NCI-H345 treated with DMSO at 0.1 percent for 48 hours (cell line): ENCODE measurements at regions not wholly inside any gene's neighbourhood (a gene's known extent, or its start where the extent isn't known, plus 50 kb on each side); places are given as distances from the start of the nearest gene placed in this dataset.
"Not testable (repeated sequence)": the region's sequence is repeated elsewhere in the genome, so short reads cannot be mapped to it uniquely, and the experiment has no call there.

Source experiments
- DNase-seq: peaks from one replicate; lab custom pipeline; 2025; ENCODE audit not compliant: unreplicated experiment; lab: John Stamatoyannopoulos, UW

- no peak for DNase-seq
These were observed 99.0 kb upstream of the CDYL start for GRCh38 chr6:4677011-4677750.

DNA sequence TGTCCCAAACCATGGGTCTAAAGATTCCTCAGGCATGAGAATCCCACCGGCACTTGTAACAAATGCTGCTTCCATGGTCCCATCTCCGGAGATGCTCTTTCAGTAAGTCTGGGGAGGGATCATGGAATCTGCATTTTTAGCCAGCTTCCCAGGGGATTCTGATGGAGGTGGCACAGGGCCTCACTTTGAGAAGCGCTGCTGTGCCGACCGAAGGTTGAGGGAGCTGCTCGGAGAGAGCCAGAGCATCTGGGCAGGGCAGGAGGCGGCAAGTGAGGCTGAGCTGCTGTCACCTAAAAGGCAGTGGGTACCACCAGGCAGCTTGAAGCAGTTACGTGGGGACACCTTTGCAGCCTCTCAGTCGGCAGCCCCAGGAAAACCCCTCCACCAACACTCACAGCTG lies 100.2 kb upstream of the CDYL start:
- no peak for DNase-seq

DNA sequence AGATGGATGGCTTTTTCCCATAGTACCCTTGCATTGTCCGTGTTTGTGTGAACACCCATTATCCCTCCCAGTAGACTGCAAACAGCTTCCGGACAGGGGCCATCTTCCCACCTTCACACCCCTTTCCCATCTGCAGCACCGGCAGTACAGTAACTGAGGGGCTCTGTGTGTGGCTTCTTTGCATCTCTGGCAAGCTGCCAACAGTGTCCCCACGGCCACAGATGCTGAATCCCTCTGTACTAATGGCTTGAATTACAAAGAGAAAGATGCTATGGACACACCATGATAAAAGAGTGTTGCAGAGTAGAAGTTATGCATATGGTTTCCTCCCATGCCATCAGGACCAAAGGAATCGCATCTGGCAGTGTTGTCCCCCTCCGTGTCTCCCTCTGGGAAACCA lies 101.1 kb upstream of the CDYL start:
- no peak for DNase-seq

GRCh38 chr6:4673861-4674260 lies 102.3 kb upstream of the CDYL start:
- no peak for DNase-seq

DNA sequence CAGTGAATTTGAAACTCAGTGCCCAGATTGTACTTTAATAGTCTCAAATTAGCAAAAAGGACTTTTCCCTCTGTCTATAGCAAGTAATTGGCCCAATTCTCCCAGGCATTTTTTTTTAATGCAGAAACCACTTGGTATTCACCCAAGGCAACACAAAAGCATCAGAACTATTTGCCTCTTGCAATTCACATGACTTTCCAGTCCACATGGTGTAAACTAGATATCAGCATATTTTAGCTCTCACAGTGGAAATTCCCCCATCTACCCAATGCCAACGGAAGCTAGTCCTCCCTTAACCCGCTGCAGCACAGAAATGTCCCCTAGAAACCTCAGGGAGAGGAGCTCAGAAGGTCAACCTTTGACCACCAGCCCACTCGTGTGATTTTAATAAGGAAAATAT lies 103.4 kb upstream of the CDYL start:
- DNase-seq = no peak

- DNase-seq = no peak
These were observed 104.6 kb upstream of the CDYL start for GRCh38 chr6:4671587-4672115.

GRCh38 chr6:4670824-4671409 lies 105.3 kb upstream of the CDYL start:
- no peak for DNase-seq

DNA sequence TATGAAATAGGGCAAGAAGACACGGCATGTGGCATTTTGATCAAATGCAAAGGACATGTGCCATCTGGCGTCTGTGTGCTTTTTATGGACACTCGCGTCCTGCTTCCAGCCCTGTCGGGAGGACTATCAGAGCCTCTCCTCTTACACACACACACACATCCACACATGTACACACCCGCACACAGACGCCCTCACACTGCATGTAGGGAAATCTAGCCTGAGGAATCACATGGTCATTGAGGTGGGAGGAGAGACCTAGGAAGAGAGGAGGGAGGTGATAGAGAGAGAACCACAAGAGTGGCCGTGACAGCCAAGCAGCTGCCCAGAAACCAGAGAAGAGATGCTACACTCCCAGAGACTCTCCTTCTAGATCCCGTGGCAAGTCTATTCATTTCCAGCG lies 105.9 kb upstream of the CDYL start:
- no peak for DNase-seq

DNA sequence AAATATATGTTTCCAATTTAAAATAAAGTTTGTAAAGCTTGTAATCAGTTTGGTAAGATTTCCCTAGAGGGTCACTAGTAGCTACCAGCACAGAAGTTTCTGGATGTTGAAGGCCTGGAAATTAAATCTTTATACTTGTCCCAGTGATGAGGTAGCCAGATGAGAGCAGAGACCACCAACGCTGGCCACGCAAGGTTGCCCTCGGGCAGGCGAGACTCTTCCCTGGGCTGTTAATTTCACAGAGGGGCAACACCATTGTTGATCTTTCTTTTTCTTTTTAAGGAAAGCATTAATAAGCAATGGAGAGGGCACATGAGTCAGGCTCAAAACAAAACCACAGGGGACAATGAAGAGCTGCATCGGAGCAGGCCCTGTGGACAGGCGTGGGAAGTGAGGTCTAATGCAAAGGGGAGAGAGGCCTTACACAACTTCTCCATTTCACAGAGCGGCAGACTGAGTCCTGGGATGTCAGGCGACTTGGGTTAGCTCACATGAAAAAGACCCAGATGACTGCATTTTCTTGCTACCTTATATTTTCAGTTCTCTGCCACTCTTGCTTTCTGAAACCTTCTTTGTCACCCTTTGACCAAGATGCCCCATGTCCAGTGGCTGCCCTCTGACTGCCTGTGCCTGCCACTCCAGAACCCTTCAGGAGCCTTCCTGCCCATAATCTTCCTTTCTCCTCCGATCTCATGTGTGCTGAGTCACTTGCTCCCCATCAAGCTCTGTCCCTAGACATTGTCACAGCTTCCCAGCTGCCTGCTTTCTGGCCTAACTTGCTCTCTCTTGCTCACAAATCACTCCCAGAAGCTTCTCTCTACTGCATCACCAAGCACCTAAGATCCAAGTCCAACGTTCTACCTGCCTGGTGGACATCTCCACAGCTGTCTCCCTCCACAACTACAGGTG lies 107.7 kb upstream of the CDYL start:
- no peak for DNase-seq

DNA sequence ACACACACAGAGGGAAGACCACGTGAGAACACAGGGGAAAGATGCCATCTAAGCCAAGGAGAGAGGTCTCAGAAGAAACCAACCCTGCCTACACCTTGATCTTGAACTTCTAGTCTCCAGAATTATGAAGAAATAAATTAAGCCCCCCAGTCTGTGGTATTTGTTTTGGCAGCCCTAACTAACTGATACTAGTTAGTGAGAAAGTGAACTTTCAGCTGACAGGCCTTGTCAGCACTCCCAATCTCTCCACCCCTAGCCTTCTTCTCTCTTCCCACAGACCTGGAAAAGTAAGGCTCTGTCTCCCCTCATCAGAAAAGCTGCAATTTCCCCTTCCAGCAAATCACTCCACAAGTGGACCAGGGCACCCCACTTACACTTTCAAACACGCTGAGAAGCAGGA lies 108.6 kb upstream of the CDYL start:
- DNase-seq = no peak

DNA sequence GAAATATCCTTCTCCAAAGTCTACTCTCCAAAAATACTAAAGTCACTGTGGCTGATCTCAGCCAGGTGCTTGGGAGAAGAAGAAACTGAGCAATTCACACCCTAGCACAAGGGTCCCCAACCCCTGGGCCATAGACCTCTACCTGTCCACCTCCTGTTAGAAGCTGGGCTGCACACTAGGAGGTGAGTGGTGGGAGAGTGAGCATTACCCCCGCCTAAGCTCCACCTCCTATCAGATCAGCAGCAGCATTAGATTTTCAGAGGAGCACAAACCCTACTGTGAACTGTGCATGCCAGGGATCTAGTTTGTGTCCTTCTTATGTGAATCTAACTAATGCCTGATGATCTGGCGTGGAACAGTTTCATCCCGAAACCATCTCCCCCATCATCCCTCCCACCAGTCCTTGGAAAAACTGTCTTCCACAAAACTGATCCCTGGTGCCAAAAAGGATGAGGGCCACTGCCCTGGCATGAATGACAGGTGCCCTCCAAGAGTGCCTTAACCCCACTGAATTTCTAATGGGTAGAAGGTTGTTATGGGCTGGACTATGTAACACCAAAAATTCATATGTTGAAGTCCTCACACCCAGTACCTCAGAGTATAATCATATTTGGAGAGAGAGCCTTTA lies 109.2 kb upstream of the CDYL start:
- DNase-seq = no peak

DNA sequence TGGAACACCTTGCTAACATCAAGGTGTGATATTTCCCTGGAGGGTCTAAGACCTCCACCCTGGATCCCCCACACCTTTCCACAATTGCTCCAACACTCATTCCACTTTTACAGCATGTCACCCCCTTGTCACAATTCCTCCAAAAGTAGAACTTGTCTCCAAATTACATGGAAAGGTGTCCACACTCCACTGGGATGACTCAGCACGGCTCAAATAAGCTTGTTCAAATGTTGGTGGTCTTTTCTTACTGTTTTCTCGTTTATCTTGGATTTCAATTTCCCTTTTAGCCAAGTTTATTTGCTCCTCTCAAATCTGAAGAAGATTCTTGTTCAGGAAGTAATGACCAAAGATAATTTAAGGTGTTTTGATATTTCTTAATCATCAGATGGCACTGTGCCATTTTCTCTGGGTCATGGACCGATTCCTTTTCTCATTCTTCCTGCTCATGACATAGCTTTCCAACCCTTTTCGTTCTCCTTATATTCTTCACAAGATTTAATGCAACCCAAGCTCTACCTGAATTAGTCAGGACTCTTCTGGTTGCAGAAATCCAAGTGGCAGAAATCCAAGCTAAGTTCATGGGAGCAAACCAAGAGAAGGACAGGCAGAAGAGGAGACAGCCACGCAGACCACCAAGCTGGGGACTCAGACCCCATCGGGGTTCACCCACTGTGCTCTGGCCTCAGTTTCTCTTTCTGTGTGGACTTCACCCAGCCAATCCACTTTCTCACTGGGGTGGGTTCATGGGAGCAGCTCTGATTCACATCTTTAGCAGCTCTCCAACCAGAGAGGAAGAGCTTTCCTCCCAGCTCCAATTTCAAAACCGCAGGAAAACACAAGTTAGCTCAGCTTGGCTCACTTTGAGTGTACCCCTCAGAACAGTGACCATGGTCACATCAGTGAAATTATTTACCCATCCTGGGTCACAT lies 110.5 kb upstream of the CDYL start:
- DNase-seq = no peak

DNA sequence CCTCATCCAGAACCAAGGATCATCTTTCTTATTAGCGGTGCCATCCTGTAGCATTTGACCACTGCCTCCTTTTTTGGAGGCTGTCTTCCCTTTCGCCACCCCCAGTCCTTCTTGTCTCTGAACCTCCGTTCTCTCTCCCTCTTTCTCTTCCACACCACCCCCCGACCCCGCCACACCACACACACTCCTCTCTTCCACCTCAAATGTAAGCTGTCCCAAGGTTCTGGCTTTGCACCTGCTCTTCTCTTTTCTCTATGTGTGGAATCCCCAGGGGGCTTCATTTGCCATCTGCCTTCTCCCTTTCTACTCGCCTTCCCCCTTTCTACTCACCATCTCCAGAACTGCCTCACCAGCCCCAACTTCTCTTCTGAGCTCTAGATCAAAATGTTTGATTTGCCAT lies 111.3 kb upstream of the CDYL start:
- DNase-seq = no peak

DNA sequence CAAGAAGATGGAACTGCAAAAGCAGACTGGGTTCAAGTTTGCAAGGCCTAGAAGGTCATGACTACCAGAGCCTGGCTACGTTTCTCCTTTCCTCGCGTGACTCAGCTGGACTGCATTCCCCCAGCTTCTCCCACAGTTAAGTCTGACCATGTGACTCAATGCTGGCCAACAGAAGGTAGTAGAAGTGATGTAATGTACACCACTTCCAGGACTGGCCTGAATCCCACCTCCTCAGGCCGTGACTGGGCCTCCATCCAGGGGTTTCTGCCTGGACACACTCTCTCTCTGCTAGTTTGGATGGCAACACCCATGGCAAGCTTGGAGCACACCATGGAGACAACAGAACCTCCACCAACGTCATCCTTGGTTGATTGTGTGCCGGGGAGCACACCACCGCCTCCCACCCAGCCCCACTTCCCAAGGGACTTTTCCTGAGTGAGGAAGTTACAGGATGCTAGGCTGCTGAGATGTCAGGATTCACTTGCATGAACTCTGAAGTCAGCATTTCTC lies 112.0 kb upstream of the CDYL start:
- no peak for DNase-seq

- no peak for DNase-seq
These were observed 113.3 kb upstream of the CDYL start for GRCh38 chr6:4662886-4663285.

DNA sequence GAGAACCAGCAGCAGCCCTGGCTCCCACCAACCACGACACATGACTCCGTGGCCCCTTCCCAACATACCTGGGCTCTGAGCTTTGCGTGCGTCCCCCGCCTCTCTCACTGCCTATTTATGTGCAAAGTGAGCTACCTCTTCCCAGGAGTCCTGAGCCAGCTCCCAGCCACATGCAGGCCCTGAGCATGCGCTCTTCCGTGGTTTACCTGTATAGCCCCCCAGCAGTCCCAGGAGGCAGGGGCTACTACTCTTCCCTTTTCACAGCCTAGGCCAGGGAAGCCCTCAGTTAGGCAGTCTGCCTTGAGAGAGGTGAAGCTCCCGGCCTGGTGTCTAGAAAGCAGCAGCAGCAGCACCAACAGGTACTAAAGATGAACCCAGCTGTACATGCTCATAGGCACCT lies 114.8 kb upstream of the CDYL start:
- DNase-seq = no peak

DNA sequence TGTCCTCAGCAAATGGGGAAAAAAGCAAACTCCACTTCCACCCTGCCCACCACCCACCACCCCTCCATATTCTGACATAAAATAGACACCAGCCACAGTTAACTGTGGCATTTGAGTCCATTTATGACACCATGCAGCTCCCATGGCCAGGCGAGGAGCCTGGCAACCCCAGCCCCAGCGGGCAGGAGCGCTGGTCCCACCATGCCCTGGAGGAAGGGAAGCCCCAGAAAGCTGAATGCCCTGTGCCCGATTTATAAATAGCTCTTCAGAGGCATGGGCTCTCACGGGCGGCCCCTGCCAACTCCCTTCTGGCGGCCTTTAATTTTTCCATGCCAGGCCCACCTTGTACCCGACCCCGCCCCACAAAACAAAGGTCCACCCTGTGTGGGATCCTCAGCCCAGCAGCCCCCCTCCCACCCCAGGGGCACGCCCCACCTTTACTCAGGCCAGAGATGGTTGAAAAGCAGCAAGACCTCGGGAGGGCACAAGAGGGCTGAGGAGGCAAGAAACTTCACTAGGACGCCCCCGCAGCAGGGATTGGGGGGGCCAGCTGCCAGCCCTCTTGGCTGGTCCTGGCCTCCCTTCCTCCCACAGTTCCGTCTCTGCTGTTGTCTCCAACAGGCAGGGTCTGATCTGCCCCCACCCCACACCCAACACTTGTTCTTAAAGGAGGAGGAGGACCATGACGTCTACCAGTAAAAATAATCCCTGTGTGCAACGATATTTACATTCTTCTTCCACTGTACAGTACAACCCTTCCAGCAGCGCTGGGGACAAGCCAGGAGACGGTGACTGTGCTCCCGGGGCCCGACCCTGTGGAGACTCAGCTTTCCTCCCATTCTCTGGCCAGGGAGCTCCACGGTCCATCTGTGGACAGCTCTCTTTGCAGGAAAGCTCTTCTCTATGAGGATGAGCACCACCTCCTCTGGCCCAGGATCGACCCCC lies 115.6 kb upstream of the CDYL start:
- no peak for DNase-seq

DNA sequence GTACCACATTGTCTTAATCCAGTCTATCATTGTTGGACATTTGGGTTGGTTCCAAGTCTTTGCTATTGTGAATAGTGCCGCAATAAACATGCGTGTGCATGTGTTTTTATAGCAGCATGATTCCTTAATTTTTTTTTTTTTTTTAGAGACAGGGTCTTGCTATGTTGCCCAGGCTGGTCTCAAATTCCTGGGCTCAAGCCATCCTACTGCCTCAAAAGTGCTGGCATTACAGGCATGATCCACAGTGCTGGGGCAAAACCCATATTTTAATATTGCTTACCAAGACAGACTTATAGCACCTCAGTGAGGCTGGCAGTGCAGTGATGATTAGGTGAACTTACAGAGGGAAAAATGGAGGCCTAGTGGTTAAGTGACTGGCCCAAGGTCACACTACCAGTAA lies 116.5 kb upstream of the CDYL start:
- DNase-seq = not testable (repeated sequence)

- no peak for DNase-seq
These were observed 117.7 kb upstream of the CDYL start for GRCh38 chr6:4658486-4658885.
